DOHH2 (cell line): ENCODE measurements at regions not wholly inside any gene's neighbourhood (a gene's known extent, or its start where the extent isn't known, plus 50 kb on each side); places are given as distances from the start of the nearest gene placed in this dataset.

Experiments
- H3F3A ChIP-seq: fragments of 200-600 bp; sonication (generic), shearing (Covaris generic); 2 replicates; pipeline ENCODE4 v1.6.0; 2016; ENCODE audit warnings: antibody characterized with exemption, mild to moderate bottlenecking; ENCODE audit not compliant: control insufficient read depth, insufficient read depth
- H3K27ac ChIP-seq: fragments of 200-600 bp; sonication (generic); 2 replicates; pipeline ENCODE4 v1.5.1; 2014; ENCODE audit warnings: low read depth, mild to moderate bottlenecking, low read length, moderate library complexity
- H3K27me3 ChIP-seq: fragments of 200-600 bp; sonication (generic); 2 replicates; pipeline ENCODE4 v1.6.1; 2014; ENCODE audit warnings: mild to moderate bottlenecking, low read length, mixed read lengths; ENCODE audit not compliant: control insufficient read depth
- H3K36me3 ChIP-seq: fragments of 200-600 bp; sonication (generic); 2 replicates; pipeline ENCODE4 v1.6.1; 2014; ENCODE audit warnings: mild to moderate bottlenecking, low read length, moderate library complexity, mixed read lengths; ENCODE audit not compliant: control insufficient read depth
- H3K4me1 ChIP-seq: fragments of 200-600 bp; sonication (generic); 2 replicates; pipeline ENCODE4 v1.6.1; 2014; ENCODE audit warnings: mild to moderate bottlenecking, low read length, mixed read lengths; ENCODE audit not compliant: control insufficient read depth
- H3K4me2 ChIP-seq: fragments of 200-600 bp; sonication (generic); 2 replicates; pipeline ENCODE4 v1.6.0; 2014; ENCODE audit warnings: mild to moderate bottlenecking, low read length, moderate library complexity
- H3K4me3 ChIP-seq: fragments of 200-600 bp; sonication (generic); 2 replicates; pipeline ENCODE4 v1.5.1; 2014; ENCODE audit warnings: mild to moderate bottlenecking, low read length, mixed read lengths
- H3K79me2 ChIP-seq: fragments of 200-600 bp; sonication (generic); 2 replicates; pipeline ENCODE4 v1.6.1; 2014; ENCODE audit warnings: mild to moderate bottlenecking, low read length, mixed read lengths; ENCODE audit not compliant: control insufficient read depth
- H3K9me2 ChIP-seq: fragments of 200-600 bp; sonication (generic); replicated peaks from 2 replicates; pipeline ENCODE4 v1.6.1; 2014; ENCODE audit warnings: mild to moderate bottlenecking, low read length, mixed read lengths; ENCODE audit not compliant: control insufficient read depth
- H3K9me3 ChIP-seq: fragments of 200-600 bp; sonication (generic); 2 replicates; pipeline ENCODE4 v1.6.1; 2014; ENCODE audit warnings: antibody characterized with exemption, low read length, mixed read lengths; ENCODE audit not compliant: control insufficient read depth, insufficient read depth
- H4K20me1 ChIP-seq: fragments of 200-600 bp; sonication (generic); 2 replicates; pipeline ENCODE4 v1.6.0; 2014; ENCODE audit warnings: low read depth, mild to moderate bottlenecking, antibody characterized with exemption, low read length, moderate library complexity; ENCODE audit not compliant: control insufficient read depth, insufficient read depth
- CTCF ChIP-seq: fragments of 200-600 bp; sonication (generic); IDR thresholded peaks from one replicate; pipeline ENCODE4 v1.5.1; 2014; ENCODE audit warnings: antibody characterized with exemption, mild to moderate bottlenecking, low read depth, low read length; ENCODE audit not compliant: poor library complexity, severe bottlenecking
- EZH2phosphoT487 ChIP-seq: fragments of 200-600 bp; sonication (generic); IDR thresholded peaks from 2 replicates; pipeline ENCODE4 v1.6.1; 2017; ENCODE audit warnings: borderline replicate concordance, mild to moderate bottlenecking, antibody characterized with exemption, low read length, moderate library complexity, mixed read lengths

- TF ChIP-seq CTCF (no peak), EZH2phosphoT487 (no peak)
- Histone ChIP-seq H3K27me3 (no peaks in the 10 kb centered on the region), H3K27ac (no peak overlapping the region), H3K4me2 (no peak overlapping the region), H4K20me1 (no peaks in the 10 kb centered on the region), H3F3A (no peaks in the 10 kb centered on the region), H3K9me3 (no peaks in the 10 kb centered on the region), H3K79me2 (no peaks in the 10 kb centered on the region), H3K4me3 (no peak overlapping the region), H3K36me3 (no peaks in the 10 kb centered on the region), H3K9me2 (no peaks in the 10 kb centered on the region), H3K4me1 (no peaks in the 10 kb centered on the region)
These were observed 392.6 kb downstream of the ZPLD1 start for GRCh38 chr3:102827386-102827785.

DNA sequence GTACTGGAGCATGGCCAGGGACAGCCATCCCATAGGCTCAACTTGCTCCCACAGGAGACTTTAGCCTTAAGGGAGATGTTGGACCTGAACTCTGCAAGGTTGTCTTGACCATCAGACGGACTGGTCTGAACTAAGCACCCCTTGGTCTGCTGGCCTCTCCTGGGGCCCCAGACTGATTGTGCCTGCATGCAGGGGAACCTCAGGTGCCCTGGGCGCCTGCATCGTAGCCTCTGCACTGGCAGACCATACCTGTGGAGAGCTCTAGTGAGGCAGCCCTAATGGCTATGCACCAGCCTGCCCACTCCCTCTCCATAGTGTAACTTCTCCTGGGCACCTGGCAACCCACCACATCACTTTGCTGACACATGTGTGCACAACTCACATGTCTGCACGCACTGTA lies 395.6 kb downstream of the ZPLD1 start:
- no peaks in the 10 kb centered on the region for H4K20me1 ChIP-seq
- H3K27ac ChIP-seq, result no peak overlapping the region
- H3K4me1 ChIP-seq, result no peaks in the 10 kb centered on the region
- no peaks in the 10 kb centered on the region for H3K9me3 ChIP-seq
- no peaks in the 10 kb centered on the region for H3K36me3 ChIP-seq
- no peaks in the 10 kb centered on the region for H3K27me3 ChIP-seq
- H3K9me2 ChIP-seq, result no peaks in the 10 kb centered on the region
- no peak overlapping the region for H3K4me2 ChIP-seq
- no peaks in the 10 kb centered on the region for H3K79me2 ChIP-seq
- no peak for TF ChIP-seq CTCF
- no peak for TF ChIP-seq EZH2phosphoT487
- no peak overlapping the region for H3K4me3 ChIP-seq
- H3F3A ChIP-seq, result no peaks in the 10 kb centered on the region

DNA sequence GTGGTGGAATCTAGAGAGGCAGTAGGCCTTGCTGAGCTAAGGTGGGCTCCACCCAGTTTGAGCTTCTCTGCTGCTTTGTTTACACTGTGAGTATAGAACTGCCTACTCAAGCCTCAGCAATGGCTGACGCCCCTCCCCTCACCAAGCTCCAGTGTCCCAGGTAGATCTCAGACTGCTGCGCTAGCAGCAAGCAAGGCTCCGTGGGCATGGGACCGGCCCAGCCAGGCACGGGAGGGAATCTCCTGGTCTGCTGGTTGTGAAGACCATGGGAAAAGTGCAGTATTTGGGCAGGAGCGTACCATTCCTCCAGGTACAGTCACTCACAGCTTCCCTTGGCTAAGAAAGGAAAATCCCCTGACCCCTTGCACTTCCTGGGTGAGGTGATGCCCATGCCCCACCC lies 407.1 kb downstream of the ZPLD1 start:
- Histone ChIP-seq H4K20me1 (no peaks in the 10 kb centered on the region), H3K4me1 (no peaks in the 10 kb centered on the region), H3K9me3 (no peaks in the 10 kb centered on the region), H3K79me2 (no peaks in the 10 kb centered on the region), H3F3A (no peaks in the 10 kb centered on the region), H3K4me3 (no peak overlapping the region), H3K9me2 (no peaks in the 10 kb centered on the region), H3K27me3 (no peaks in the 10 kb centered on the region), H3K27ac (no peak overlapping the region), H3K36me3 (no peaks in the 10 kb centered on the region), H3K4me2 (no peak overlapping the region)
- TF ChIP-seq CTCF, result no peak
- no peak for TF ChIP-seq EZH2phosphoT487

GRCh38 chr3:102866845-102867244 lies 432.0 kb downstream of the ZPLD1 start:
- Histone ChIP-seq H3K4me3 (no peak overlapping the region), H3K9me2 (no peaks in the 10 kb centered on the region), H3K27me3 (no peaks in the 10 kb centered on the region), H3F3A (no peaks in the 10 kb centered on the region), H3K36me3 (no peaks in the 10 kb centered on the region), H4K20me1 (no peaks in the 10 kb centered on the region), H3K4me1 (no peaks in the 10 kb centered on the region), H3K9me3 (no peaks in the 10 kb centered on the region), H3K27ac (no peak overlapping the region), H3K79me2 (no peaks in the 10 kb centered on the region), H3K4me2 (no peak overlapping the region)
- TF ChIP-seq EZH2phosphoT487, result no peak
- TF ChIP-seq CTCF, result no peak
